CD4-positive, alpha-beta memory T cell (primary cell): ENCODE measurements at regions not wholly inside any gene's neighbourhood (a gene's known extent, or its start where the extent isn't known, plus 50 kb on each side); places are given as distances from the start of the nearest gene placed in this dataset.

ENCODE experiments used
- CTCF ChIA-PET: fragments of 350-600 bp; sonication (Branson Sonifier 250); formaldehyde crosslinking; loops from one replicate; lab custom pipeline; 2021; ENCODE audit warnings: inconsistent platforms; ENCODE audit not compliant: partially characterized antibody; lab: Charles Lee
- POLR2A ChIA-PET: fragments of 350-600 bp; sonication (Branson Sonifier 250); formaldehyde crosslinking; loops from one replicate; lab custom pipeline; 2021; ENCODE audit not compliant: partially characterized antibody; lab: Charles Lee
- DNase-seq, 5 donors: peaks; one replicate each; pipeline versions ENCODE4 v3.0.0 to v3.0.0-alpha.2; 2020 to 2022; ENCODE audit warnings: mixed read lengths in 1 of 5
- H3K27ac ChIP-seq: one replicate; pipeline ENCODE4 v1.7.0; 2013; ENCODE audit warnings: low read depth, low read length
- H3K27me3 ChIP-seq: 2 replicates; pipeline ENCODE4 v1.7.0; 2013; ENCODE audit warnings: mild to moderate bottlenecking, low read length, moderate library complexity; ENCODE audit not compliant: insufficient read depth
- H3K36me3 ChIP-seq: 2 replicates; pipeline ENCODE4 v1.7.0; 2013; ENCODE audit warnings: mild to moderate bottlenecking, low read length, moderate library complexity; ENCODE audit not compliant: insufficient read depth
- H3K4me1 ChIP-seq: 2 replicates; pipeline ENCODE4 v1.7.0; 2013; ENCODE audit warnings: mild to moderate bottlenecking, low read length, moderate library complexity; ENCODE audit not compliant: insufficient read depth
- H3K4me3 ChIP-seq, 2 donors: one replicate each; pipeline ENCODE4 v1.7.0; 2013; ENCODE audit warnings: low read length in 2 of 2, mild to moderate bottlenecking in 1 of 2
- H3K9me3 ChIP-seq, 2 donors: one replicate each; pipeline ENCODE4 v1.7.0; 2013; ENCODE audit warnings: low read length in 2 of 2, control low read depth in 1 of 2; ENCODE audit not compliant: control insufficient read depth in 1 of 2
- H3K27ac Mint-ChIP-seq, 7 donors: one replicate each; pipeline ENCODE4 v1.8.0; 2020 to 2021; ENCODE audit warnings: mixed read lengths in 7 of 7, mild to moderate bottlenecking in 6 of 7, inconsistent platforms in 3 of 7, moderate library complexity in 3 of 7
- H3K27me3 Mint-ChIP-seq, 2 donors: one replicate each; pipeline ENCODE4 v1.8.0; 2020 to 2021; ENCODE audit warnings: mixed read lengths in 2 of 2
- H3K36me3 Mint-ChIP-seq, 2 donors: one replicate each; pipeline ENCODE4 v1.8.0; 2020 to 2021; ENCODE audit warnings: mixed read lengths in 2 of 2, inconsistent platforms in 1 of 2, mild to moderate bottlenecking in 1 of 2
- H3K4me1 Mint-ChIP-seq, 4 donors: one replicate each; pipeline ENCODE4 v1.8.0; 2020 to 2021; ENCODE audit warnings: mixed read lengths in 4 of 4, mild to moderate bottlenecking in 1 of 4
- H3K4me3 Mint-ChIP-seq, 8 donors: one replicate each; pipeline ENCODE4 v1.8.0; 2020 to 2021; ENCODE audit warnings: mixed read lengths in 8 of 8, mild to moderate bottlenecking in 7 of 8, moderate library complexity in 6 of 8, inconsistent platforms in 3 of 8
- H3K9me3 Mint-ChIP-seq, 8 donors: one replicate each; pipeline ENCODE4 v1.8.0; 2020 to 2021; ENCODE audit warnings: mixed read lengths in 8 of 8, mild to moderate bottlenecking in 5 of 8, inconsistent platforms in 3 of 8, moderate library complexity in 1 of 8
- intact Hi-C: fragments of 100-400 bp; cut with micrococcal nuclease; formaldehyde crosslinking; loops from one replicate; pipeline ENCODE4 v1.15.1; 2023

- no peaks in the 10 kb centered on the region for H3K36me3 Mint-ChIP-seq
- no peaks in the 10 kb centered on the region for H3K27me3 Mint-ChIP-seq
- Histone ChIP-seq H3K4me3 (no peak overlapping the region), H3K9me3 (no peaks in the 10 kb centered on the region), H3K27me3 (no peaks in the 10 kb centered on the region), H3K4me1 (no peaks in the 10 kb centered on the region), H3K36me3 (no peaks in the 10 kb centered on the region), H3K27ac (no peak overlapping the region)
- DNase-seq = no peak
- CTCF ChIA-PET = no interaction called here
- no peaks in the 10 kb centered on the region for H3K9me3 Mint-ChIP-seq
- no peak overlapping the region for H3K4me3 Mint-ChIP-seq
- no peaks in the 10 kb centered on the region for H3K4me1 Mint-ChIP-seq
- POLR2A ChIA-PET = no interaction called here
- no peak overlapping the region for H3K27ac Mint-ChIP-seq
- intact Hi-C loops = no loop called here
Observed at GRCh38 chr6:21375151-21376116, 218.1 kb upstream of the SOX4 start.

DNA sequence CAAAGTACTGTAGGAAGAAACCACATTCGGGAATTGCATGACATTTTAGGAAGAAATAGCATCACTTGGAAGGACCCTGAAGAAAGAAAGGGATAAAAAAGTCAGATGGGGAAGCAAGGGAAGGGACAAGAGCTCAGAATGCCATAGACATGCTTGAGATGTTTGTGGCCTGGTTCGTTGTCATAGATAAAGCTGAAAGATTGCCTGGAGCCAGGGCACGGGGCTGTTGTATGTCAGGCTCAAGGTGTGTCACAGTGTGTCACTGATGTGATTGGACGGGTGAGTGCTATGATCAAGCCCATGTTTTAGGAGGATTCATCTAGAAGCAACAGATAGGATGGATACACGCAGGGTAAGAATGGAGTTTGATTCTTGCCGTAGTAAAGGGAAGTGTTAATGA is 216.2 kb upstream of the SOX4 start:
- ChIA-PET POLR2A (no interaction called here), CTCF (no interaction called here)
- Histone ChIP-seq H3K27ac (no peak overlapping the region), H3K4me1 (no peaks in the 10 kb centered on the region), H3K9me3 (no peaks in the 10 kb centered on the region), H3K36me3 (no peaks in the 10 kb centered on the region), H3K27me3 (no peaks in the 10 kb centered on the region), H3K4me3 (no peak overlapping the region)
- no peaks in the 10 kb centered on the region for H3K36me3 Mint-ChIP-seq
- no peaks in the 10 kb centered on the region for H3K4me1 Mint-ChIP-seq
- DNase-seq = no peak
- no peaks in the 10 kb centered on the region for H3K9me3 Mint-ChIP-seq
- H3K4me3 Mint-ChIP-seq = no peak overlapping the region
- H3K27me3 Mint-ChIP-seq = no peaks in the 10 kb centered on the region
- no peak overlapping the region for H3K27ac Mint-ChIP-seq
- intact Hi-C loops = no loop called here

- Mint-ChIP-seq H3K36me3 (no peaks in the 10 kb centered on the region), H3K27me3 (no peaks in the 10 kb centered on the region), H3K9me3 (peaks cover 0 to 2% (median 0%) of the 10 kb centered on the region in 8 donors), H3K4me3 (no peak overlapping the region), H3K27ac (no peak overlapping the region), H3K4me1 (no peaks in the 10 kb centered on the region)
- CTCF ChIA-PET = no interaction called here
- POLR2A ChIA-PET = no interaction called here
- H3K36me3 ChIP-seq = no peaks in the 10 kb centered on the region
- H3K27ac ChIP-seq = no peak overlapping the region
- H3K9me3 ChIP-seq = no peaks in the 10 kb centered on the region
- H3K4me3 ChIP-seq = no peak overlapping the region
- H3K4me1 ChIP-seq = no peaks in the 10 kb centered on the region
- no peaks in the 10 kb centered on the region for H3K27me3 ChIP-seq
- no peak for DNase-seq
- intact Hi-C loops = no loop called here
Observed at GRCh38 chr6:21381331-21381963, 212.1 kb upstream of the SOX4 start.

DNA sequence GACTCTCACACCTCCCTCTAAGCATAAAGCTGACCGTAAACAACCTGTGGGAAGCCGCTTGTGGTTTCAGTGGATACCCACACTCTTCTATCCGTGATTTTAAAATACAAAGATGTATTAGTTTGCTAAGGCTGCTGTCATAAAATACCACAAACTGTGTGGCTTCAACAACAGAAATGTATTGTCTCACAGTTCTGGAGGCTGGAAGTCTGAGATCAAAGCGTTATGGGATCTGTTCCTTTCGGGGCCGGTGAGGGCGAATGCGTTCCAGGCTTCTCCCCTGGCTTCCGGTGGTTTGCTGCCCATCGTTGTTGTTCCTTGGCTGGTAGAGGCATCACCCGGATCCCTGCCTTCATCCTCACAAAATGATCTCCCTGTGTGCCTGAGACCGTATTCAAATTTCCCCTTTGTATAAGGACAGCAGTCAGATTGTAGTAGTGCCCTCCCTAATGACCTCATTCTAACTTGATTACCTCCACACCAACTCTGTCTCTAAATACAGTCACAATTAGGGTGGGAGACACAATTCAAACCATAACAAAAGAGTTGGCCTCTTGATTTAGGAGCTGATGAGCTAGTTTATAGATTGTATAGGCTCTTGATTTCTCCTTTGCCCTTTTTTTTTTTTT is 210.6 kb upstream of the SOX4 start:
- Histone ChIP-seq H3K27ac (no peak overlapping the region), H3K9me3 (no peaks in the 10 kb centered on the region), H3K4me3 (no peak overlapping the region), H3K4me1 (no peaks in the 10 kb centered on the region), H3K36me3 (no peaks in the 10 kb centered on the region), H3K27me3 (no peaks in the 10 kb centered on the region)
- ChIA-PET CTCF (interaction anchor here (0.7 kb wide), 1 partner anchor 39 kb away, joined by 3 read pairs; no protein-coding TSS in a partner anchor), POLR2A (no interaction called here)
- DNase-seq = no peak
- Mint-ChIP-seq H3K27ac (no peak overlapping the region), H3K36me3 (no peaks in the 10 kb centered on the region), H3K9me3 (peaks cover 0 to 3% (median 0%) of the 10 kb centered on the region in 8 donors), H3K27me3 (no peaks in the 10 kb centered on the region), H3K4me3 (no peak overlapping the region), H3K4me1 (no peaks in the 10 kb centered on the region)
- intact Hi-C loops = no loop called here

DNA sequence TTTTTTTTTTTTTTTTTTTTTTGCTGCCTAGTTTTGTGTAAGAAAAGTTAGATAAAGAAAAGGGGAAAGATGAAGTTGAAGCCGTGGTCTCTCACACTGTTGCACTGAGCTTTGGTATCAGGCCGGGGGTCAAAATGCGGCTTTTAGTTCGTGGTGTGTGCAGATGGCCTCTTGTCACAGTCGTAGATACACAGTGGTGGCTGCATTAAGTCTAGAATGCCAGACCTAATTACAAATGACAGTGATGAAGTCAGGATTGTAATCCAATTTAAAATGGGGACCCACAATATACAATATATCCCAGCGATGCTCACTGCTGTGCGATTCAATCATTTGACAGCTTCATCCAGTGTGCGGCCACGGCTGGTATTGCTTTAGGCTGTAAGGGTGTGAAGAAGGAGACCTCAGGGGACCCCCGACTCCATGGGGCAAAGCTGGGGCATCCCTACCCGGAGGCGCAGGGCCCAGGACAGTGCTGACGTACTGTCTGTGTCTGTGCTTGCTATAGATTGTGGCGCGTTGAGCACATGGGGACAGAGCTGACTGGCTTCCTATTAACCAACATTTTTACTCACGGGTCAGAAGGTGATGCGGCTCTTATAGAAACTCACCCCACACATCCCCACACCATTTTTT is 210.0 kb upstream of the SOX4 start:
- H3K36me3 Mint-ChIP-seq = no peaks in the 10 kb centered on the region
- H3K4me1 Mint-ChIP-seq = no peaks in the 10 kb centered on the region
- ChIA-PET CTCF (no interaction called here), POLR2A (no interaction called here)
- H3K27ac ChIP-seq = no peak overlapping the region
- no peak overlapping the region for H3K4me3 Mint-ChIP-seq
- DNase-seq = no peak
- H3K9me3 ChIP-seq = no peaks in the 10 kb centered on the region
- no peaks in the 10 kb centered on the region for H3K27me3 Mint-ChIP-seq
- no peak overlapping the region for H3K27ac Mint-ChIP-seq
- H3K9me3 Mint-ChIP-seq = peaks cover 0 to 3% (median 0%) of the 10 kb centered on the region in 8 donors
- no peaks in the 10 kb centered on the region for H3K4me1 ChIP-seq
- no peak overlapping the region for H3K4me3 ChIP-seq
- no peaks in the 10 kb centered on the region for H3K36me3 ChIP-seq
- H3K27me3 ChIP-seq = no peaks in the 10 kb centered on the region
- intact Hi-C loops = no loop called here

- Histone ChIP-seq H3K36me3 (no peaks in the 10 kb centered on the region), H3K4me3 (no peak overlapping the region), H3K4me1 (no peaks in the 10 kb centered on the region), H3K27me3 (no peaks in the 10 kb centered on the region), H3K9me3 (no peaks in the 10 kb centered on the region), H3K27ac (no peak overlapping the region)
- ChIA-PET CTCF (no interaction called here), POLR2A (no interaction called here)
- H3K4me3 Mint-ChIP-seq = no peak overlapping the region
- no peak overlapping the region for H3K27ac Mint-ChIP-seq
- no peak for DNase-seq
- intact Hi-C loops = no loop called here
- no peaks in the 10 kb centered on the region for H3K4me1 Mint-ChIP-seq
- H3K36me3 Mint-ChIP-seq = no peaks in the 10 kb centered on the region
- no peaks in the 10 kb centered on the region for H3K27me3 Mint-ChIP-seq
- peaks cover 0 to 3% (median 0%) of the 10 kb centered on the region in 8 donors for H3K9me3 Mint-ChIP-seq
Observed at GRCh38 chr6:21384216-21384615, 209.3 kb upstream of the SOX4 start.

DNA sequence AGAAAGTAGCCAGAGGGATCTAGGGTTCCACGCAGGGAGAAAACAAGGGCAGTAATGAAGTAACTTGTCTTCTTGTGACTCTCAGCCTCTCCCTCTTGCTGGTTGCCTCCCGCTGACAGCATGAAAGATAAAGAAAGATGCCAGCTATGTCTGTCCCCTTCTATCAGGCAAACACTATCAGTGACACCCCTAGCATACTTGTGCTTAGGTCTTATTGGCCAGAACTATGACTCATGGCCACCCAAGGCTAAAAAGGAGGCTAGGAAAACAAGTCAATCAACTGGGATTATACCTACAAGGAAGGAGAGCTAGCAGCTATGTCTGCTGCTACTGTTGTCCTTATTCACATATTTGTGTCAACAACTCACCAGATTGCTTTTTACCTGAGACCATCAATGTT is 206.8 kb upstream of the SOX4 start:
- Mint-ChIP-seq H3K4me1 (no peaks in the 10 kb centered on the region), H3K36me3 (no peaks in the 10 kb centered on the region), H3K27me3 (no peaks in the 10 kb centered on the region), H3K4me3 (no peak overlapping the region), H3K27ac (no peak overlapping the region), H3K9me3 (peaks cover 0 to 3% (median 0%) of the 10 kb centered on the region in 8 donors)
- intact Hi-C loops = no loop called here
- CTCF ChIA-PET = no interaction called here
- Histone ChIP-seq H3K4me3 (no peak overlapping the region), H3K27ac (no peak overlapping the region), H3K9me3 (no peaks in the 10 kb centered on the region), H3K27me3 (no peaks in the 10 kb centered on the region), H3K4me1 (no peaks in the 10 kb centered on the region), H3K36me3 (no peaks in the 10 kb centered on the region)
- POLR2A ChIA-PET = no interaction called here
- no peak for DNase-seq
